ENCODE measurements at regions not wholly inside any gene's neighbourhood (a gene's known extent, or its start where the extent isn't known, plus 50 kb on each side); places are given as distances from the start of the nearest gene placed in this dataset.
"Not testable (repeated sequence)": the region's sequence is repeated elsewhere in the genome, so short reads cannot be mapped to it uniquely, and the experiment has no call there.

- no peak for DNase-seq
Measured at GRCh38 chr3:180743813-180744590, 64.7 kb upstream of the CCDC39 start.

- DNase-seq, result no peak
Measured at GRCh38 chr3:180747805-180748361, 68.6 kb upstream of the CCDC39 start.

GRCh38 chr3:180749322-180749721 lies 70.0 kb upstream of the CCDC39 start:
- no peak for DNase-seq

GRCh38 chr3:180749796-180750195 lies 70.5 kb upstream of the CCDC39 start:
- no peak for DNase-seq

- DNase-seq, result no peak
Measured at GRCh38 chr3:180755556-180755955, 76.3 kb upstream of the CCDC39 start.

GRCh38 chr3:180762866-180763265 lies 83.6 kb upstream of the CCDC39 start:
- DNase-seq, result no peak

- no peak for DNase-seq
Measured at GRCh38 chr3:180764481-180764880, 85.2 kb upstream of the CCDC39 start.

GRCh38 chr3:180770639-180771038 lies 91.3 kb upstream of the CCDC39 start:
- DNase-seq, result no peak

GRCh38 chr3:180776433-180776832 lies 97.1 kb upstream of the CCDC39 start:
- DNase-seq, result no peak

- no peak for DNase-seq
Measured at GRCh38 chr3:180782195-180782984, 103.1 kb upstream of the CCDC39 start.

GRCh38 chr3:180786227-180786626 lies 106.9 kb upstream of the CCDC39 start:
- DNase-seq, result not testable (repeated sequence)

GRCh38 chr3:180789774-180790173 lies 110.5 kb upstream of the CCDC39 start:
- no peak for DNase-seq

- DNase-seq, result no peak
Measured at GRCh38 chr3:180798197-180798596, 114.3 kb upstream of the FXR1 start.

GRCh38 chr3:180802837-180803236 lies 109.6 kb upstream of the FXR1 start:
- DNase-seq, result no peak

GRCh38 chr3:180804916-180805315 lies 107.6 kb upstream of the FXR1 start:
- DNase-seq, result no peak

- no peak for DNase-seq
Measured at GRCh38 chr3:180808823-180809575, 103.5 kb upstream of the FXR1 start.

- no peak for DNase-seq
Measured at GRCh38 chr3:180820400-180820799, 92.1 kb upstream of the FXR1 start.

- DNase-seq, result no peak
Measured at GRCh38 chr3:180825964-180826363, 86.5 kb upstream of the FXR1 start.

- no peak for DNase-seq
Measured at GRCh38 chr3:180827171-180827570, 85.3 kb upstream of the FXR1 start.

GRCh38 chr3:180828001-180828720 lies 84.3 kb upstream of the FXR1 start:
- DNase-seq, result no peak

GRCh38 chr3:180828723-180829408 lies 83.6 kb upstream of the FXR1 start:
- DNase-seq, result no peak
